Prostate gland (tissue), 2 donors: ENCODE measurements at regions not wholly inside any gene's neighbourhood (a gene's known extent, or its start where the extent isn't known, plus 50 kb on each side); places are given as distances from the start of the nearest gene placed in this dataset.

Source experiments
- CTCF ChIP-seq, 4 experiments: fragments of 200-600 bp in 2 of 4; fragments of 450-650 bp in 2 of 4; sonication (generic) in 2 of 4; IDR thresholded peaks; 1 replicate in 3 of 4; 2 replicates in 1 of 4; pipeline ENCODE4 v1.5.1; 2016 to 2019; ENCODE audit warnings: antibody characterized with exemption in 4 of 4, mild to moderate bottlenecking in 2 of 4, moderate library complexity in 2 of 4
- POLR2A ChIP-seq: fragments of 450-650 bp; IDR thresholded peaks from one replicate; pipeline ENCODE4 v1.6.1; 2016; ENCODE audit warnings: antibody characterized with exemption, mild to moderate bottlenecking

GRCh38 chr1:101302831-101303511 is 66.2 kb downstream of the S1PR1 start:
- TF ChIP-seq CTCF (IDR thresholded peaks at IDR 0.05) = no peak
- TF ChIP-seq POLR2A = no peak
